Peyer's patch (tissue), 4 donors: ENCODE measurements at regions not wholly inside any gene's neighbourhood (a gene's known extent, or its start where the extent isn't known, plus 50 kb on each side); places are given as distances from the start of the nearest gene placed in this dataset.

Experiments used
- DNase-seq, 3 donors: peaks; one replicate each; pipeline ENCODE4 v3.0.0-alpha.2; 2017 to 2019
- H3K27ac ChIP-seq, 4 donors: fragments of 200-600 bp; sonication (generic); one replicate each; pipeline ENCODE4 v1.5.1; 2016 to 2019
- H3K27me3 ChIP-seq, 2 donors: fragments of 200-600 bp; sonication (generic); one replicate each; pipeline ENCODE4 v1.5.1; 2019
- H3K36me3 ChIP-seq, 3 donors: fragments of 200-600 bp; sonication (generic); one replicate each; pipeline ENCODE4 v1.5.1; 2016 to 2019
- H3K4me1 ChIP-seq, 4 donors: fragments of 200-600 bp; sonication (generic); one replicate each; pipeline ENCODE4 v1.5.1; 2016 to 2019
- H3K4me3 ChIP-seq, 4 donors: fragments of 200-600 bp; sonication (generic); 1 replicate in 3 of 4; 2 replicates in 1 of 4; pipeline ENCODE4 v1.5.1; 2016 to 2019; ENCODE audit warnings: mild to moderate bottlenecking in 1 of 4
- H3K9me3 ChIP-seq, 4 donors: fragments of 200-600 bp; sonication (generic); one replicate each; pipeline ENCODE4 v1.5.1; 2016 to 2019; ENCODE audit warnings: mild to moderate bottlenecking in 1 of 4
- CTCF ChIP-seq, 6 experiments: fragments of 450-650 bp in 4 of 6; fragments of 200-600 bp in 2 of 6; sonication (generic) in 1 of 6; IDR thresholded peaks; one replicate each; pipeline ENCODE4 v1.5.1; 2017 to 2019; ENCODE audit warnings: antibody characterized with exemption in 6 of 6, mild to moderate bottlenecking in 3 of 6, moderate library complexity in 1 of 6
- POLR2A ChIP-seq, 2 donors: fragments of 450-650 bp; IDR thresholded peaks; one replicate each; pipeline ENCODE4 v1.5.1; 2017; ENCODE audit warnings: antibody characterized with exemption in 2 of 2, mild to moderate bottlenecking in 2 of 2, moderate library complexity in 2 of 2

DNA sequence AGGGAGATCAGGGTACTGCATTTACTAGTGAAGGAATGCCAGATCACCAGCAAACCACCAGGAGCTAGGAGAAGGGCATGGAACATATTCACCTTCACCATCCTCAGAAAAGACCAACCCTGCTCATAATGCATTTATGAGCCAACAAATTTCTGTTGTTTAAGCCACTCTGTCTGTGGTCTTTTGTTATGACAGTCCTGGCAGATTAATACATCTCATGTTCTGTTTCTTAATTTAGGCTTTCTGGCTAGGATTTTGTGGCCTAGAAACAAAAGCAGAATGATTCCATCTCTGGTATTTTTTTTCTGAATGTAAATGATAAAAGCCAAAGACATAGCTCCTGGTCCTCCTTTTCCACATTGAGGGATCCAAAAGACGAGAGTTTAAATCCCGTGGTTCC is 797.9 kb downstream of the TYW1 start:
- H3K36me3 ChIP-seq = no peaks in the 10 kb centered on the region
- peaks cover 0 to 2% (median 0%) of the 10 kb centered on the region in 4 donors for H3K9me3 ChIP-seq
- TF ChIP-seq CTCF (IDR thresholded peaks at IDR 0.05) (no peak), POLR2A (IDR thresholded peaks at IDR 0.05) (no peak)
- DNase-seq = no peak
- no peak overlapping the region for H3K4me3 ChIP-seq
- H3K27me3 ChIP-seq = no peaks in the 10 kb centered on the region
- H3K4me1 ChIP-seq = no peaks in the 10 kb centered on the region
- no peak overlapping the region for H3K27ac ChIP-seq

DNA sequence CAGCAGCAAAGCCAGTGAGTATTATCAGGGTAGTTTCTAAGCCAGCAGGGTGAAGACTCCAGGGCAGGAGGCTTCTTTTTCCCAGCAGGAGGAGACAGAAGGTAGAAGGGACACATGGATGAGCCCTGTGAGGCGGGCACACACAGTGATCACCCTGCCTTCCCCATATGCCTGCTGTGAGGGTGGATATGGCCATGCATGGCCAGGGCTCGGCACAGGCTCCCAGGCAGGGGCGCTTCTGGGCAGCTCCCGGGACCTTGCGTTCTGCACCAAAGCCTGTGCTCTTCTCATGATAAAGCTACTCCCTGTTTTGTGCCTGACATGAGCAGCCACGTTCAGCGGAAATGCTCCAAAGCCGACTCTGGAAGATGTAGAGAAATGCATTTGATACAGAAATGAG is 807.2 kb downstream of the TYW1 start:
- no peak for DNase-seq
- TF ChIP-seq CTCF (IDR thresholded peaks at IDR 0.05) = no peak
- no peak for TF ChIP-seq POLR2A (IDR thresholded peaks at IDR 0.05)
- Histone ChIP-seq H3K36me3 (no peaks in the 10 kb centered on the region), H3K4me3 (no peak overlapping the region), H3K27me3 (no peaks in the 10 kb centered on the region), H3K27ac (no peak overlapping the region), H3K4me1 (no peaks in the 10 kb centered on the region), H3K9me3 (peaks cover 0 to 1% (median 0%) of the 10 kb centered on the region in 4 donors)

- H3K27ac ChIP-seq = no peak overlapping the region
- no peaks in the 10 kb centered on the region for H3K27me3 ChIP-seq
- no peaks in the 10 kb centered on the region for H3K9me3 ChIP-seq
- DNase-seq = no peak
- TF ChIP-seq POLR2A (IDR thresholded peaks at IDR 0.05) = no peak
- no peak for TF ChIP-seq CTCF (IDR thresholded peaks at IDR 0.05)
- no peaks in the 10 kb centered on the region for H3K4me1 ChIP-seq
- H3K36me3 ChIP-seq = no peaks in the 10 kb centered on the region
- H3K4me3 ChIP-seq = no peak overlapping the region
Measured at GRCh38 chr7:67805921-67806471, 809.4 kb downstream of the TYW1 start.

DNA sequence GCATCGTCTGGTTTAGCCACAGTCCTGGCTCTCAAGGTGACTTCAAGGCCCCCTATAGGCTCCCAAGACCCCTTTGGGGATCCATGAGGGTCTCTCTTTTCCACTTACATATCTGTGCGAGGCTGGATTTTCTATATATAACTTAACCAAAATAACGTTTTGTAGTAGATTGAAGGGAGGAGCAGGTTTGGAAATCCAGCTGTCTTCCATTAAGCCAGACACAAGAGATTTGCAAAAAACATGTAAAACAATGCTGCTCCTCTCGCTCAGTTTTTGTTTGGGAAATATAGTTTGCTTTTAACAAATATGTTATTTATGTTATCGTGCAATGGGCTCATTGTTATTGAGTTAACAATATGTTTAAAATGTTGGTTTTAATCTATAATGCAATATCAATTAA is 811.2 kb downstream of the TYW1 start:
- Histone ChIP-seq H3K4me3 (no peak overlapping the region), H3K36me3 (no peaks in the 10 kb centered on the region), H3K27ac (no peak overlapping the region), H3K27me3 (no peaks in the 10 kb centered on the region), H3K4me1 (no peaks in the 10 kb centered on the region), H3K9me3 (no peaks in the 10 kb centered on the region)
- no peak for DNase-seq
- TF ChIP-seq CTCF (IDR thresholded peaks at IDR 0.05) (no peak), POLR2A (IDR thresholded peaks at IDR 0.05) (no peak)

DNA sequence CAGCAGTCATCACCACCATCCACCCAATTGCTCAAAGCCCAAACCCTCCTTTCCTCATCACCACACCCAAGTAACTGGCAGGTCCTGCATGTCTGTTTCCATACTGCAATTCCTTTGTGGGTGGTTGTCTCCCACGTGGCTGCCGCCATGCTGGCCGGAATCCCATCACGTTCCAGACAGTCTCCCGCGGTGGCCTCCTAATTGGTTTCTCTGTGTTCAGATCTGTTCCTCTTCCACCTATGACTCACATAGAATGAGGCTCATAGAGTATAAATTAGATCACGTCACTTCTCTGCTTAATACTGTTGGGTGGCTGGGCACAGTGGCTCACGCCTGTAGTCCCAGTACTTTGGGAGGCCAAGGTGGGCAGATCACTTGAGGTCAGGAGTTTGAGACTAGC is 813.0 kb downstream of the TYW1 start:
- no peak for DNase-seq

More for the DNA sequence above, 813.0 kb downstream of the TYW1 start:
- no peaks in the 10 kb centered on the region for H3K27me3 ChIP-seq
- H3K27ac ChIP-seq = no peak overlapping the region
- H3K4me1 ChIP-seq = no peaks in the 10 kb centered on the region
- no peak overlapping the region for H3K4me3 ChIP-seq
- no peaks in the 10 kb centered on the region for H3K36me3 ChIP-seq
- no peaks in the 10 kb centered on the region for H3K9me3 ChIP-seq
- no peak for TF ChIP-seq CTCF (IDR thresholded peaks at IDR 0.05)
- no peak for TF ChIP-seq POLR2A (IDR thresholded peaks at IDR 0.05)
